ENCODE measurements at regions not wholly inside any gene's neighbourhood (a gene's known extent, or its start where the extent isn't known, plus 50 kb on each side); places are given as distances from the start of the nearest gene placed in this dataset.

DNA sequence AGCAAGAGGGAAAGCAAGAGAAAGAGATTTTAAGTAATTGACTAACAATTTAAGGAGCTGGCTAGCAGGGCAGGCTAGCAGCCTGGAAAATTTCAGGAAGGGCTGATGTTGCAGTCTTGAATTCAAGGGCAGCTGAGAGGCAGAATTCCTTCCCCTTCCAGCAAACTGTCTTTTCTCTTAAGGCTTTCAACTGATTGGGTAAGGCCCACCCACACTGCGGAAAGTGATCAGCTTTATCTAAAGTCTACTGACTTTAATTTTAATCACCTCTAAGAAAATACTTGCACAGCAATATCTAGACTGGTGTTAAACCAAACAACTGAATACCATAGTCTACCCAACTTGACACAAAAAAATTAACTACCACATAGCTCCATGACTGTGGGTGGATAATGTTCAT lies 303.9 kb downstream of the FZD1 start:
- H3K4me3 ChIP-seq (ENCODE audit: low read depth, low read length, poor library complexity, severe bottlenecking) = no peak overlapping the region
- no peaks in the 10 kb centered on the region for H3K4me1 ChIP-seq (ENCODE audit: insufficient read depth, low read length, severe bottlenecking)
- no peaks in the 10 kb centered on the region for H3K36me3 ChIP-seq (ENCODE audit: insufficient read depth, low read length)
- H3K9ac ChIP-seq (ENCODE audit: low read length) = no peak overlapping the region
- TF ChIP-seq, protein P1, sequence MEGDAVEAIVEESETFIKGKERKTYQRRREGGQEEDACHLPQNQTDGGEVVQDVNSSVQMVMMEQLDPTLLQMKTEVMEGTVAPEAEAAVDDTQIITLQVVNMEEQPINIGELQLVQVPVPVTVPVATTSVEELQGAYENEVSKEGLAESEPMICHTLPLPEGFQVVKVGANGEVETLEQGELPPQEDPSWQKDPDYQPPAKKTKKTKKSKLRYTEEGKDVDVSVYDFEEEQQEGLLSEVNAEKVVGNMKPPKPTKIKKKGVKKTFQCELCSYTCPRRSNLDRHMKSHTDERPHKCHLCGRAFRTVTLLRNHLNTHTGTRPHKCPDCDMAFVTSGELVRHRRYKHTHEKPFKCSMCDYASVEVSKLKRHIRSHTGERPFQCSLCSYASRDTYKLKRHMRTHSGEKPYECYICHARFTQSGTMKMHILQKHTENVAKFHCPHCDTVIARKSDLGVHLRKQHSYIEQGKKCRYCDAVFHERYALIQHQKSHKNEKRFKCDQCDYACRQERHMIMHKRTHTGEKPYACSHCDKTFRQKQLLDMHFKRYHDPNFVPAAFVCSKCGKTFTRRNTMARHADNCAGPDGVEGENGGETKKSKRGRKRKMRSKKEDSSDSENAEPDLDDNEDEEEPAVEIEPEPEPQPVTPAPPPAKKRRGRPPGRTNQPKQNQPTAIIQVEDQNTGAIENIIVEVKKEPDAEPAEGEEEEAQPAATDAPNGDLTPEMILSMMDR (IDR thresholded peaks at IDR 0.05; ENCODE audit: low read length) = no peak
- no peak for TF ChIP-seq EZH2 (IDR thresholded peaks at IDR 0.05; ENCODE audit: borderline replicate concordance, low read length)
- no peaks in the 10 kb centered on the region for H3K9me2 ChIP-seq (ENCODE audit: low read depth, low read length)
- H3K4me2 ChIP-seq (ENCODE audit: low read length) = no peak overlapping the region
- no peaks in the 10 kb centered on the region for H3K79me2 ChIP-seq (ENCODE audit: insufficient read depth, low read length)
- no peaks in the 10 kb centered on the region for H3K27me3 ChIP-seq (ENCODE audit: insufficient read depth, low read length)
- H3K27ac ChIP-seq (ENCODE audit: low read depth, low read length, poor library complexity, severe bottlenecking) = no peak overlapping the region
- H4K20me1 ChIP-seq (ENCODE audit: insufficient read depth, low read length) = no peaks in the 10 kb centered on the region
- H3F3A ChIP-seq (ENCODE audit: insufficient read depth, low read length) = no peaks in the 10 kb centered on the region
- no peak overlapping the region for H2AFZ ChIP-seq (ENCODE audit: low read length)
- no peaks in the 10 kb centered on the region for H3K9me3 ChIP-seq (ENCODE audit: low read length)

DNA sequence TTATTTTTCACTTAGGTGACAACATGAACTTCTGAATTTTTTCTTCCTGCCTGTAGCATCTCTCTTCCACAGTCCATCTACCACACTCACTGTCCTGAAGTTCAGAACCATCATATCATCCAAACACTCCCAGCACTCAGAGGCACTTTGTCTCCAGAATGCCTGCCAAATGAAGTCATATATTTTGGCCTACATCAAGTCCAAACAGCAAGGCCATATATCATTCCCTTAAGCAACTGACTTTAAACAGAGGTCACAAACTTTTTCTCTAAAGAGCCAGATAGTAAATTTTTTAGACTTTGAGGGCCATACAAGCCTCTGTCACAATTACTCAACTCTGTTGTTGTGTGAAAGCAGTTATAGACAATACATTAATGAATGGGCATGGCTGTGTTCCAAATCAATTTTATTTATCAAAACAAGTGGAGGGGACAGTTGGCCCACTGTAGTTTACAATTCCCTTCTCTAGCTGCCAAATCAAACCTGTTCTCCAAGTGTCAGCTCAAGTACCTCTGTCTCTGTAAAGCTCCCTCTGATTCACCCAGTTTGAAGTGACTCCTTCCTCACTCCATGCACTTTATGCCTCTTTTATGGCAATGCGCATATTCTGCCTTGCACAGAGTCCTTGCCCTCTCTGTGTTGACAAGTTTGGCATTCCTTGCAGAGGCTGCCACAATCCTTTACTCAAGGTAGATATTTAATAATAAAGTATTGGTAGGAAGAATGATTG lies 305.7 kb downstream of the FZD1 start:
- Histone ChIP-seq H3K79me2 (ENCODE audit: insufficient read depth, low read length) (no peaks in the 10 kb centered on the region), H3K27me3 (ENCODE audit: insufficient read depth, low read length) (no peaks in the 10 kb centered on the region), H3K27ac (ENCODE audit: low read depth, low read length, poor library complexity, severe bottlenecking) (no peak overlapping the region), H3K4me1 (ENCODE audit: insufficient read depth, low read length, severe bottlenecking) (no peaks in the 10 kb centered on the region), H3K4me3 (ENCODE audit: low read depth, low read length, poor library complexity, severe bottlenecking) (no peak overlapping the region), H4K20me1 (ENCODE audit: insufficient read depth, low read length) (no peaks in the 10 kb centered on the region), H3F3A (ENCODE audit: insufficient read depth, low read length) (no peaks in the 10 kb centered on the region), H3K4me2 (ENCODE audit: low read length) (no peak overlapping the region), H3K9ac (ENCODE audit: low read length) (no peak overlapping the region), H3K9me3 (ENCODE audit: low read length) (no peaks in the 10 kb centered on the region), H3K36me3 (ENCODE audit: insufficient read depth, low read length) (no peaks in the 10 kb centered on the region), H2AFZ (ENCODE audit: low read length) (no peak overlapping the region), H3K9me2 (ENCODE audit: low read depth, low read length) (no peaks in the 10 kb centered on the region)
- TF ChIP-seq EZH2 (IDR thresholded peaks at IDR 0.05; ENCODE audit: borderline replicate concordance, low read length) = no peak
- TF ChIP-seq, protein P1 (IDR thresholded peaks at IDR 0.05; ENCODE audit: low read length) = no peak

DNA sequence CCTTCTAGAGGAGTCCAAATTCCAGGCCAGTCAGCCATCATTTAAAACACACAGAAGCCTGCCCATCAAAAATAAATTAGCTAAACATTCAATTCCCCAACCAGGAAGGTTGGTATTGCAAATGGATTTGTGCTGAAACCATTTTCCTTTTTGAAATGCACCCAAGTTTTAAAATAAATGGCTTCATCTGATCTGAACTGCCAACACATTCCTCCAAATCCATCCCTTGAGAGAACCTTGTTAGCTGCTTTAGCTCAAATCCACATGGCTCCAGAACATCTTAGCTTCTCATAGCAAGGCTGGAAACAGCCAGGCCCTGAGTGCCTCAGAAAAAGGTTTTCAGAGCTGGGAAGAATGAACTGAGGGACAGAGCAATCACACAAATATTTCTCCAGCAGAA lies 306.3 kb downstream of the FZD1 start:
- Histone ChIP-seq H3K36me3 (ENCODE audit: insufficient read depth, low read length) (no peaks in the 10 kb centered on the region), H3K27ac (ENCODE audit: low read depth, low read length, poor library complexity, severe bottlenecking) (no peak overlapping the region), H3K4me3 (ENCODE audit: low read depth, low read length, poor library complexity, severe bottlenecking) (no peak overlapping the region), H3K4me1 (ENCODE audit: insufficient read depth, low read length, severe bottlenecking) (no peaks in the 10 kb centered on the region), H3K27me3 (ENCODE audit: insufficient read depth, low read length) (no peaks in the 10 kb centered on the region), H2AFZ (ENCODE audit: low read length) (no peak overlapping the region), H3K4me2 (ENCODE audit: low read length) (no peak overlapping the region), H3K79me2 (ENCODE audit: insufficient read depth, low read length) (no peaks in the 10 kb centered on the region), H3K9me2 (ENCODE audit: low read depth, low read length) (no peaks in the 10 kb centered on the region), H4K20me1 (ENCODE audit: insufficient read depth, low read length) (no peaks in the 10 kb centered on the region), H3F3A (ENCODE audit: insufficient read depth, low read length) (no peaks in the 10 kb centered on the region), H3K9ac (ENCODE audit: low read length) (no peak overlapping the region), H3K9me3 (ENCODE audit: low read length) (no peaks in the 10 kb centered on the region)
- TF ChIP-seq, protein P1 (IDR thresholded peaks at IDR 0.05; ENCODE audit: low read length) = no peak
- no peak for TF ChIP-seq EZH2 (IDR thresholded peaks at IDR 0.05; ENCODE audit: borderline replicate concordance, low read length)

Data from OCI-LY1 (cell line).